ENCODE measurements at regions not wholly inside any gene's neighbourhood (a gene's known extent, or its start where the extent isn't known, plus 50 kb on each side); places are given as distances from the start of the nearest gene placed in this dataset.

- no peak overlapping the region for H3K4me3 ChIP-seq (replicated peaks in 1 of 3; ENCODE audit: insufficient read depth in 1 of 3, low read depth in 2 of 3, low read length in 3 of 3)
- no peak for FAIRE-seq
- TF ChIP-seq ZNF780A (CRISPR knock-in tag; IDR thresholded peaks at IDR 0.05), result no peak
- no peak for TF ChIP-seq NR2C2 (CRISPR knock-in tag; IDR thresholded peaks at IDR 0.05; ENCODE audit: borderline replicate concordance)
- no peak for TF ChIP-seq ZBTB7B (CRISPR knock-in tag; IDR thresholded peaks at IDR 0.05)
- no peak for TF ChIP-seq HCFC1 (IDR thresholded peaks at IDR 0.05; ENCODE audit: low read depth, low read length)
- TF ChIP-seq SYNCRIP (IDR thresholded peaks at IDR 0.05; ENCODE audit: insufficient read depth, low read depth, low read length), result no peak
- TF ChIP-seq ZNF468 (CRISPR knock-in tag; IDR thresholded peaks at IDR 0.05), result no peak
- TF ChIP-seq ZNF841 (CRISPR knock-in tag; IDR thresholded peaks at IDR 0.05; ENCODE audit: borderline replicate concordance), result no peak
- TF ChIP-seq ZFP41 (CRISPR knock-in tag; IDR thresholded peaks at IDR 0.05; ENCODE audit: borderline replicate concordance), result no peak
- TF ChIP-seq KLF6 (CRISPR knock-in tag; IDR thresholded peaks at IDR 0.05), result no peak
- TF ChIP-seq TCF7 (IDR thresholded peaks at IDR 0.05; ENCODE audit: low read depth), result no peak
- no peak for TF ChIP-seq NFE2L1 (CRISPR knock-in tag; IDR thresholded peaks at IDR 0.05; ENCODE audit: borderline replicate concordance)
- TF ChIP-seq CTCF (CRISPR knock-in tag; IDR thresholded peaks at IDR 0.05), result no peak
- no peak for TF ChIP-seq ZNF441 (CRISPR knock-in tag; IDR thresholded peaks at IDR 0.05; ENCODE audit: borderline replicate concordance)
- no peak for TF ChIP-seq TAF1 (CRISPR knock-in tag; IDR thresholded peaks at IDR 0.05)
- no peak for TF ChIP-seq DMAP1 (CRISPR knock-in tag; IDR thresholded peaks at IDR 0.05)
- no peak for DNase-seq (ENCODE audit: low spot score)
- POLR2A ChIA-PET, result no interaction called here
- no peaks in the 10 kb centered on the region for H3K4me1 ChIP-seq (ENCODE audit: insufficient read depth, low read length)
- H3K36me3 ChIP-seq (replicated peaks in 1 of 2; ENCODE audit: control insufficient read depth in 1 of 2, insufficient read depth in 2 of 2, low read length in 2 of 2), result no peaks in the 10 kb centered on the region
- in situ Hi-C loops (cut with HindIII; ENCODE audit: extremely low pct_ligation_motif_present, low pct_unique_long_range_greater_than_20kb), result no loop called here
- no peak overlapping the region for H2AFZ ChIP-seq (ENCODE audit: low read length)
- CTCF ChIA-PET (ENCODE audit: low intra/inter-chr PET ratio, low total read pairs), result no interaction called here
- ATAC-seq, result no peak
- peaks cover 20% of the 10 kb centered on the region; the same call in 1 of the 2 replicates for H3K9me3 ChIP-seq (ENCODE audit: low read length)
- intact Hi-C loops (cut with micrococcal nuclease; ENCODE audit: unreplicated experiment), result no loop called here
- no peaks in the 10 kb centered on the region for H4K20me1 ChIP-seq (ENCODE audit: insufficient read depth, low read length)
- no peak overlapping the region for H3K9ac ChIP-seq (ENCODE audit: insufficient read depth, low read depth, low read length)
- BruUV-seq (replicated peaks), result no TSS peak
- no peaks in the 10 kb centered on the region; a peak in 1 of 5 replicates for H3K27me3 ChIP-seq (ENCODE audit: control insufficient read depth in 1 of 2, insufficient read depth in 2 of 2, low read length in 2 of 2)
- no peaks in the 10 kb centered on the region for H3K79me2 ChIP-seq (ENCODE audit: insufficient read depth, low read length)
- no peak overlapping the region for H3K27ac ChIP-seq (ENCODE audit: extremely low read length, insufficient read depth, low read length)
- no peak overlapping the region for H3K4me2 ChIP-seq (ENCODE audit: low read depth, low read length)
These were observed 167.2 kb upstream of the SLIT2 start for GRCh38 chr4:20084488-20084887.

Data from HepG2 (cell line).